H9 (cell line): ENCODE measurements at regions not wholly inside any gene's neighbourhood (a gene's known extent, or its start where the extent isn't known, plus 50 kb on each side); places are given as distances from the start of the nearest gene placed in this dataset.

Experiments
- DNase-seq: peaks from one replicate; pipeline ENCODE4 v3.0.0-alpha.2; 2017
- H2AFZ ChIP-seq: one replicate; pipeline ENCODE4 v1.6.1; 2013; ENCODE audit warnings: mild to moderate bottlenecking, low read length, control low read depth, moderate library complexity
- H2AK5ac ChIP-seq: 2 replicates; pipeline ENCODE4 v1.6.1; 2013; ENCODE audit warnings: low read length, control low read depth, mixed read lengths; ENCODE audit not compliant: insufficient read length
- H2BK120ac ChIP-seq: one replicate; pipeline ENCODE4 v1.6.1; 2013; ENCODE audit warnings: low read depth, mild to moderate bottlenecking, low read length, control low read depth, inconsistent platforms; ENCODE audit not compliant: poor library complexity, severe bottlenecking
- H2BK12ac ChIP-seq: 2 replicates; pipeline ENCODE4 v1.6.1; 2013; ENCODE audit warnings: low read length, control low read depth, mixed read lengths, low read depth; ENCODE audit not compliant: insufficient read length
- H2BK15ac ChIP-seq: 2 replicates; pipeline ENCODE4 v1.6.1; 2013; ENCODE audit warnings: low read depth, low read length, control low read depth
- H2BK20ac ChIP-seq: one replicate; pipeline ENCODE4 v1.6.1; 2013; ENCODE audit warnings: low read depth, mild to moderate bottlenecking, low read length, control low read depth, inconsistent platforms; ENCODE audit not compliant: poor library complexity, severe bottlenecking
- H2BK5ac ChIP-seq: 2 replicates; pipeline ENCODE4 v1.6.1; 2013; ENCODE audit warnings: low read length, control low read depth, mixed read lengths; ENCODE audit not compliant: insufficient read length
- H3K14ac ChIP-seq: 2 replicates; pipeline ENCODE4 v1.6.1; 2013; ENCODE audit warnings: low read length, control low read depth; ENCODE audit not compliant: insufficient read depth
- H3K18ac ChIP-seq: 2 replicates; pipeline ENCODE4 v1.6.1; 2013; ENCODE audit warnings: low read depth, mild to moderate bottlenecking, mixed read lengths, low read length, control low read depth; ENCODE audit not compliant: insufficient read length
- H3K23ac ChIP-seq: 2 replicates; pipeline ENCODE4 v1.6.1; 2013; ENCODE audit warnings: low read length, control low read depth, mixed read lengths, low read depth; ENCODE audit not compliant: insufficient read length
- H3K23me2 ChIP-seq: 2 replicates; pipeline ENCODE4 v1.6.1; 2013; ENCODE audit warnings: low read depth, mild to moderate bottlenecking, mixed read lengths, low read length, control low read depth; ENCODE audit not compliant: insufficient read length, poor library complexity, severe bottlenecking
- H3K27ac ChIP-seq: 2 replicates; pipeline ENCODE4 v1.5.1; 2013; ENCODE audit warnings: low read length, control low read depth, mixed read lengths, low read depth; ENCODE audit not compliant: insufficient read length
- H3K27me3 ChIP-seq: 2 replicates; pipeline ENCODE4 v1.6.1; 2013; ENCODE audit warnings: low read length, control low read depth, inconsistent platforms; ENCODE audit not compliant: insufficient read depth
- H3K4ac ChIP-seq: 2 replicates; pipeline ENCODE4 v1.6.1; 2013; ENCODE audit warnings: low read depth, mild to moderate bottlenecking, control low read depth, inconsistent platforms, low read length, moderate library complexity
- H3K4me1 ChIP-seq: 2 replicates; pipeline ENCODE4 v1.6.1; 2013; ENCODE audit warnings: low read length, control low read depth, inconsistent platforms; ENCODE audit not compliant: insufficient read depth
- H3K4me2 ChIP-seq: 2 replicates; pipeline ENCODE4 v1.6.1; 2013; ENCODE audit warnings: low read length, control low read depth, mixed read lengths; ENCODE audit not compliant: insufficient read length, insufficient read depth
- H3K56ac ChIP-seq: 2 replicates; pipeline ENCODE4 v1.6.1; 2013; ENCODE audit warnings: low read depth, mild to moderate bottlenecking, mixed read lengths, low read length, control low read depth; ENCODE audit not compliant: insufficient read length
- H3K79me1 ChIP-seq: 2 replicates; pipeline ENCODE4 v1.6.1; 2013; ENCODE audit warnings: low read depth, mild to moderate bottlenecking, moderate library complexity, low read length, control low read depth, inconsistent platforms; ENCODE audit not compliant: insufficient read depth, poor library complexity, severe bottlenecking
- H3K79me2 ChIP-seq: 2 replicates; pipeline ENCODE4 v1.6.1; 2013; ENCODE audit warnings: low read length, control low read depth, inconsistent platforms; ENCODE audit not compliant: insufficient read depth
- H3K9ac ChIP-seq: 2 replicates; pipeline ENCODE4 v1.6.1; 2013; ENCODE audit warnings: low read length, control low read depth, mixed read lengths; ENCODE audit not compliant: insufficient read length; ENCODE audit errors: extremely low read depth
- H3K9me3 ChIP-seq: one replicate; pipeline ENCODE4 v1.6.1; 2013; ENCODE audit warnings: low read depth, low read length, inconsistent platforms; ENCODE audit not compliant: control insufficient read depth
- H3T11ph ChIP-seq: one replicate; pipeline ENCODE4 v1.6.1; 2013; ENCODE audit warnings: mild to moderate bottlenecking, low read length, control low read depth, inconsistent platforms
- H4K20me1 ChIP-seq: one replicate; pipeline ENCODE4 v1.6.1; 2013; ENCODE audit not compliant: control insufficient read depth, insufficient read length, insufficient read depth
- H4K5ac ChIP-seq: 2 replicates; pipeline ENCODE4 v1.6.1; 2013; ENCODE audit warnings: low read depth, mild to moderate bottlenecking, mixed read lengths, low read length, control low read depth; ENCODE audit not compliant: insufficient read length
- H4K8ac ChIP-seq: replicated peaks from 2 replicates; pipeline ENCODE4 v1.6.1; 2013; ENCODE audit warnings: low read length, control low read depth, mixed read lengths, low read depth; ENCODE audit not compliant: insufficient read length
- H4K91ac ChIP-seq: 2 replicates; pipeline ENCODE4 v1.6.1; 2013; ENCODE audit warnings: low read depth, mild to moderate bottlenecking, moderate library complexity, mixed read lengths, low read length, control low read depth; ENCODE audit not compliant: insufficient read length
- H3K27ac Mint-ChIP-seq, 3 experiments: 2 replicates in 2 of 3; 3 replicates in 1 of 3; pipeline ENCODE4 v1.8.0; 2020 to 2021; ENCODE audit warnings: mixed read lengths in 3 of 3, mild to moderate bottlenecking in 1 of 3, moderate library complexity in 1 of 3
- H3K27me3 Mint-ChIP-seq: 2 replicates; pipeline ENCODE4 v1.8.0; 2021; ENCODE audit warnings: low read depth, mild to moderate bottlenecking, moderate library complexity, mixed read lengths
- H3K36me3 Mint-ChIP-seq, 3 experiments: 2 replicates in 2 of 3; 3 replicates in 1 of 3; pipeline ENCODE4 v1.8.0; 2020 to 2021; ENCODE audit warnings: low read depth in 3 of 3, mixed read lengths in 3 of 3; ENCODE audit not compliant: insufficient read depth in 1 of 3
- H3K4me1 Mint-ChIP-seq, 2 experiments: 2 replicates each; pipeline ENCODE4 v1.8.0; 2020; ENCODE audit warnings: mixed read lengths in 2 of 2
- H3K4me3 Mint-ChIP-seq, 2 experiments: 2 replicates in 1 of 2; 3 replicates in 1 of 2; pipeline ENCODE4 v1.8.0; 2020 to 2021; ENCODE audit warnings: mild to moderate bottlenecking in 2 of 2, mixed read lengths in 2 of 2, moderate library complexity in 1 of 2
- H3K9me3 Mint-ChIP-seq, 2 experiments: 2 replicates in 1 of 2; 3 replicates in 1 of 2; pipeline ENCODE4 v1.8.0; 2020; ENCODE audit warnings: mild to moderate bottlenecking in 2 of 2, mixed read lengths in 2 of 2, moderate library complexity in 1 of 2
- CTCF ChIP-seq: fragments of 200-600 bp; sonication (generic); conservative IDR thresholded peaks from 3 replicates; pipeline ENCODE4 v1.8.0; 2021; ENCODE audit warnings: antibody characterized with exemption, mild to moderate bottlenecking
- WGBS: extraction: QIAGEN DNeasy Blood & Tissue Kit; methylation state at CpG from one replicate; pipeline ENCODE4 v1.1.7; 2013; ENCODE audit warnings: missing lambda C conversion rate, low lambda C conversion rate, mixed read lengths; ENCODE audit not compliant: insufficient read length; ENCODE audit errors: extremely low coverage; 5-methylcytosine and 5-hydroxymethylcytosine counted together

DNA sequence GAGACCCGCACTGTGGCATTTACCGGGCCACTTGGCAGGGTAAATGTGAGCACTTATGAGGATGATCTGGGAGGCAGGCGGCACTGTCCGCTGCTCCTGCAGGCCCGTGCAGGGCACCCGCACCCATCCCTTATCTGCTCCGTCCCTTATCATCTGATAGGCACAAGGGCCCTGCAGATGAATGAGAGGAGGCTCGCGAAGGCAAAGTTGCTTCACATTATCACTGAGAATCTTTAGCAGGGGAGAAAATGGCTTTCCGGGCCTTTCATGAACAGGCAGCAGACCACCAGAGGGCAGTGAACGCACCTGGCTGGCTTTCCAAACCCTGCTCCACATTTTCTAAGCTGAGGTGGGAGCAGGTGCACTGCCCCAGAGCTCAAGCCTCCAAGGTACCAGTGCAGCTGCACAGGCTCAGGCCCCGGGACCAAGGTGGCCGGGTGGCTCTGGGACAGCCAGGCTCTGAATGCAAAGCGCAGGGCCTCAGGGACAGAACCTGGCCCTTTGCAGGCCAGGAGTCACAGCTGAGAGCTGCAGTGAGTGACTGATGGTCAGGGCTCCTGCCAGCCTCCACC is 165.6 kb downstream of the SHANK2 start:
- TF ChIP-seq CTCF, result peak; percentile 89
- Histone ChIP-seq H3T11ph (no peak overlapping the region), H3K9me3 (no peaks in the 10 kb centered on the region), H2BK15ac (no peak overlapping the region), H2AFZ (no peak overlapping the region), H2BK120ac (no peak overlapping the region), H2BK5ac (no peak overlapping the region), H3K18ac (no peak overlapping the region), H3K23ac (no peak overlapping the region), H3K9ac (no peak overlapping the region), H4K91ac (no peak overlapping the region), H4K20me1 (no peaks in the 10 kb centered on the region), H3K4me2 (no peak overlapping the region), H3K79me2 (no peaks in the 10 kb centered on the region), H3K14ac (no peak overlapping the region; the same call in 1 of the 2 replicates), H3K79me1 (no peaks in the 10 kb centered on the region), H3K4me1 (no peaks in the 10 kb centered on the region), H3K4ac (no peak overlapping the region), H2AK5ac (no peak overlapping the region), H4K5ac (no peak overlapping the region), H2BK12ac (no peak overlapping the region), H4K8ac (no peak overlapping the region), H3K27me3 (no peaks in the 10 kb centered on the region), H3K23me2 (no peaks in the 10 kb centered on the region), H3K27ac (no peak overlapping the region), H2BK20ac (no peak overlapping the region), H3K56ac (no peak overlapping the region)
- Mint-ChIP-seq H3K4me3 (no peak overlapping the region), H3K4me1 (no peaks in the 10 kb centered on the region), H3K27ac (peak overlapping the region in 1 of 3 experiments; percentile 40; a peak in 3 of 7 replicates), H3K27me3 (no peaks in the 10 kb centered on the region), H3K36me3 (peaks cover 11 to 17% (median 14%) of the 10 kb centered on the region in 3 experiments), H3K9me3 (no peaks in the 10 kb centered on the region)
- peak; percentile 81 for DNase-seq
- WGBS, result no CpG with 5 or more reads among the region's 14 CpGs
